Spleen (tissue), 11 donors: ENCODE measurements at regions not wholly inside any gene's neighbourhood (a gene's known extent, or its start where the extent isn't known, plus 50 kb on each side); places are given as distances from the start of the nearest gene placed in this dataset.

ENCODE experiments used
- DNase-seq: peaks from one replicate; pipeline ENCODE4 v3.0.0-alpha.2; 2020
- H3K27ac ChIP-seq, 8 donors: fragments of 200-600 bp; sonication (generic) in 7 of 8; 1 replicate in 4 of 8; 2 replicates in 4 of 8; pipeline versions ENCODE4 v1.5.0 to v1.8.0; 2016 to 2021; ENCODE audit warnings: inconsistent platforms in 4 of 8, mild to moderate bottlenecking in 4 of 8, moderate library complexity in 1 of 8
- H3K27me3 ChIP-seq, 7 donors: fragments of 200-600 bp; sonication (generic) in 6 of 7; replicated peaks in 1 of 7; 1 replicate in 4 of 7; 2 replicates in 3 of 7; pipeline versions ENCODE4 v1.5.0 to v1.8.0; 2016 to 2021; ENCODE audit warnings: inconsistent platforms in 3 of 7, mild to moderate bottlenecking in 1 of 7
- H3K36me3 ChIP-seq, 6 donors: fragments of 200-600 bp; sonication (generic) in 5 of 6; 1 replicate in 4 of 6; 2 replicates in 2 of 6; pipeline versions ENCODE4 v1.5.0 to v1.8.0; 2016 to 2021; ENCODE audit warnings: inconsistent platforms in 2 of 6
- H3K4me1 ChIP-seq, 6 donors: fragments of 200-600 bp; sonication (generic) in 5 of 6; 1 replicate in 3 of 6; 2 replicates in 3 of 6; pipeline versions ENCODE4 v1.5.0 to v1.8.0; 2016 to 2021; ENCODE audit warnings: inconsistent platforms in 3 of 6
- H3K4me3 ChIP-seq, 8 donors: fragments of 200-600 bp; sonication (generic) in 7 of 8; 1 replicate in 4 of 8; 2 replicates in 4 of 8; pipeline versions ENCODE4 v1.5.0 to v1.8.0; 2016 to 2021; ENCODE audit warnings: inconsistent platforms in 4 of 8, mild to moderate bottlenecking in 4 of 8, moderate library complexity in 2 of 8
- H3K9me3 ChIP-seq, 8 donors: fragments of 200-600 bp; sonication (generic) in 7 of 8; 1 replicate in 4 of 8; 2 replicates in 4 of 8; pipeline versions ENCODE4 v1.5.0 to v1.8.0; 2016 to 2021; ENCODE audit warnings: inconsistent platforms in 4 of 8
- POLR2A ChIP-seq, 3 donors: fragments of 450-650 bp; IDR thresholded peaks; one replicate each; pipeline ENCODE4 v1.5.1; 2017; ENCODE audit warnings: antibody characterized with exemption in 3 of 3, mild to moderate bottlenecking in 1 of 3
- POLR2AphosphoS5 ChIP-seq, 3 donors: sonication (generic); formaldehyde crosslinking; IDR thresholded peaks; one replicate each; pipeline ENCODE4 v1.5.1; 2017; ENCODE audit warnings: antibody characterized with exemption in 3 of 3
- WGBS, 5 donors: extraction: QIAGEN DNeasy Blood & Tissue Kit in 3 of 5; methylation state at CpG; one replicate each; pipeline versions ENCODE4 v1.1.5 to v1.1.7; 2013 to 2018; 5-methylcytosine and 5-hydroxymethylcytosine counted together
- intact Hi-C: fragments of 100-400 bp; cut with DNase I; formaldehyde crosslinking; loops from one replicate; pipeline ENCODE4 v1.15.0; 2023; ENCODE audit warnings: low total_unique reads
- TF ChIP-seq, protein P1 (sequence below), 11 experiments: fragments of 200-600 bp in 7 of 11; fragments of 450-650 bp in 4 of 11; sonication (generic) in 4 of 11; IDR thresholded peaks in 8 of 11; conservative IDR thresholded peaks in 3 of 11; 1 replicate in 7 of 11; 2 replicates in 4 of 11; pipeline versions ENCODE4 v1.4.0 to v1.8.0; 2016 to 2021; ENCODE audit warnings: antibody characterized with exemption in 11 of 11, inconsistent platforms in 4 of 11, mild to moderate bottlenecking in 1 of 11
- donor health status: healthy with polysubstance abuse.
- donor health status: DM: no; HTN: no; CAD: no; lungs with moderate emphysema.
- donor health status: DM: no; HTN: no; CAD: no.
- donor health status: Bipolar disorder and iron deficiency.
- donor health status: healthy.
- donor health status: DM: no; HTN: no; CAD: no.
- donor health status: DM: yes; HTN: yes; CAD: no.

DNA sequence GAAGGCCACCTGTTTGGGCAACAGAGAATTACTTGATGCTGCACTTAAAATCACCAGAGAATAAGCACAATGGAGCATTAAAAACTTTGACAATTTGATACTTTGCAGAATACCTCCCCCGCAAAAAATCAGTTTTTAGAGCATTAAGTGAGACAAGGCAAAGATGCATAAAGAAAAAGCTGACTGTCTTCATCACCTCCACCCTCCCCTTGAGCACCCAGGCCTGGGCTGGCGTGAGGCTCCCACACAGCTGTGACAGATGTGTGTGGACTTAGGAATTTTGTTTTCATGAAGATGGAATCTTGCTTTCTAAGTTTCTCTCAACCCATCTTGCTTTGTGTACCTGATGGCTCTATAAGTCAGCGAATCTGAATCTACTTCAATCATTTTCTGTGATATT is 242.2 kb downstream of the EMX2 start:
- WGBS, 5 donors, result 80 to 87% (median 85%) methylated on average over 3 of the region's 3 CpGs
- no peak for DNase-seq
- intact Hi-C loops, result no loop called here
- no peak for TF ChIP-seq POLR2AphosphoS5 (IDR thresholded peaks at IDR 0.05)
- no peak for TF ChIP-seq POLR2A (IDR thresholded peaks at IDR 0.05)
- TF ChIP-seq, protein P1, sequence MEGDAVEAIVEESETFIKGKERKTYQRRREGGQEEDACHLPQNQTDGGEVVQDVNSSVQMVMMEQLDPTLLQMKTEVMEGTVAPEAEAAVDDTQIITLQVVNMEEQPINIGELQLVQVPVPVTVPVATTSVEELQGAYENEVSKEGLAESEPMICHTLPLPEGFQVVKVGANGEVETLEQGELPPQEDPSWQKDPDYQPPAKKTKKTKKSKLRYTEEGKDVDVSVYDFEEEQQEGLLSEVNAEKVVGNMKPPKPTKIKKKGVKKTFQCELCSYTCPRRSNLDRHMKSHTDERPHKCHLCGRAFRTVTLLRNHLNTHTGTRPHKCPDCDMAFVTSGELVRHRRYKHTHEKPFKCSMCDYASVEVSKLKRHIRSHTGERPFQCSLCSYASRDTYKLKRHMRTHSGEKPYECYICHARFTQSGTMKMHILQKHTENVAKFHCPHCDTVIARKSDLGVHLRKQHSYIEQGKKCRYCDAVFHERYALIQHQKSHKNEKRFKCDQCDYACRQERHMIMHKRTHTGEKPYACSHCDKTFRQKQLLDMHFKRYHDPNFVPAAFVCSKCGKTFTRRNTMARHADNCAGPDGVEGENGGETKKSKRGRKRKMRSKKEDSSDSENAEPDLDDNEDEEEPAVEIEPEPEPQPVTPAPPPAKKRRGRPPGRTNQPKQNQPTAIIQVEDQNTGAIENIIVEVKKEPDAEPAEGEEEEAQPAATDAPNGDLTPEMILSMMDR (IDR thresholded peaks at IDR 0.05 in 8 of 11, conservative IDR thresholded peaks at IDR 0.05 in 3 of 11), result no peak
- Histone ChIP-seq H3K9me3 (no peaks in the 10 kb centered on the region), H3K4me3 (no peak overlapping the region), H3K27ac (no peak overlapping the region), H3K36me3 (no peaks in the 10 kb centered on the region), H3K4me1 (no peaks in the 10 kb centered on the region), H3K27me3 (peaks cover 0 to 25% (median 0%) of the 10 kb centered on the region in 7 donors)

GRCh38 chr10:117788911-117789310 is 246.4 kb downstream of the EMX2 start:
- intact Hi-C loops, result no loop called here
- H3K27ac ChIP-seq, result no peak overlapping the region
- WGBS, 5 donors, result 83 to 94% (median 87%) methylated on average over 3 of the region's 3 CpGs
- DNase-seq, result no peak
- no peaks in the 10 kb centered on the region for H3K36me3 ChIP-seq
- H3K4me3 ChIP-seq, result no peak overlapping the region
- no peaks in the 10 kb centered on the region for H3K9me3 ChIP-seq
- peaks cover 0 to 45% (median 0%) of the 10 kb centered on the region in 7 donors for H3K27me3 ChIP-seq
- TF ChIP-seq POLR2A (IDR thresholded peaks at IDR 0.05), result no peak
- no peak for TF ChIP-seq POLR2AphosphoS5 (IDR thresholded peaks at IDR 0.05)
- TF ChIP-seq, protein P1 (IDR thresholded peaks at IDR 0.05 in 8 of 11, conservative IDR thresholded peaks at IDR 0.05 in 3 of 11), result no peak
- H3K4me1 ChIP-seq, result no peaks in the 10 kb centered on the region

GRCh38 chr10:117790179-117790578 is 247.6 kb downstream of the EMX2 start:
- no peak overlapping the region for H3K4me3 ChIP-seq
- TF ChIP-seq, protein P1 (IDR thresholded peaks at IDR 0.05 in 8 of 11, conservative IDR thresholded peaks at IDR 0.05 in 3 of 11), result no peak
- TF ChIP-seq POLR2AphosphoS5 (IDR thresholded peaks at IDR 0.05) (no peak), POLR2A (IDR thresholded peaks at IDR 0.05) (no peak)
- no peak overlapping the region for H3K27ac ChIP-seq
- 77 to 92% (median 83%) methylated on average over 4 of the region's 4 CpGs for WGBS, 5 donors
- no peaks in the 10 kb centered on the region for H3K9me3 ChIP-seq
- intact Hi-C loops, result no loop called here
- peaks cover 0 to 53% (median 0%) of the 10 kb centered on the region in 7 donors for H3K27me3 ChIP-seq
- H3K4me1 ChIP-seq, result no peaks in the 10 kb centered on the region
- no peaks in the 10 kb centered on the region for H3K36me3 ChIP-seq
- no peak for DNase-seq

DNA sequence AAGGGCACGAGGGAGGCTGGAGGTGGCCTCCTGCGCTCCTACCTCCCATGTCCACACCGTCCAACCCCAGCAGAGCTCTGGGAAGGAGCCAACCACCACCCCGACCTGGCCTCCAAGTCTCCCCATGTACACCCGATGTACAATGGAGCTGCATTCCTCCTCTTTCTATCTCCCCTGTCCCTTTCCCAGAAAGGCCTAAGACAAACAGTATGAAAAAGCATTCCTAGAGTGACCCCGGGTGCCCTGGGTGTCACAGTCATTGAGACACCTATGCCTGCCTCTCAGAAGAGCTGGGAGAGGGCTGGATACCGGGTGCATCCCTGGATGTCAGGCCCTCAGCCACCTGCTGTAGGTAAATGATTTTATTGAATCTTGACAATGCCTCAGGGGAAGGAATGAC is 248.1 kb downstream of the EMX2 start:
- no peak for DNase-seq
- no peaks in the 10 kb centered on the region for H3K4me1 ChIP-seq
- TF ChIP-seq POLR2AphosphoS5 (IDR thresholded peaks at IDR 0.05), result no peak
- TF ChIP-seq, protein P1 (IDR thresholded peaks at IDR 0.05 in 8 of 11, conservative IDR thresholded peaks at IDR 0.05 in 3 of 11), result no peak
- TF ChIP-seq POLR2A (IDR thresholded peaks at IDR 0.05), result no peak
- no peak overlapping the region for H3K4me3 ChIP-seq
- H3K9me3 ChIP-seq, result no peaks in the 10 kb centered on the region
- H3K27me3 ChIP-seq, result peaks cover 0 to 50% (median 0%) of the 10 kb centered on the region in 7 donors
- H3K27ac ChIP-seq, result no peak overlapping the region
- no peaks in the 10 kb centered on the region for H3K36me3 ChIP-seq
- WGBS, 5 donors, result 70 to 78% (median 74%) methylated on average over 7 of the region's 7 CpGs
- intact Hi-C loops, result no loop called here
